Tibial nerve (tissue), 4 donors: ENCODE measurements at regions not wholly inside any gene's neighbourhood (a gene's known extent, or its start where the extent isn't known, plus 50 kb on each side); places are given as distances from the start of the nearest gene placed in this dataset.

Experiments used
- CTCF ChIP-seq, 5 experiments: fragments of 200-600 bp in 3 of 5; fragments of 450-650 bp in 2 of 5; sonication (generic) in 3 of 5; IDR thresholded peaks; one replicate each; pipeline ENCODE4 v1.5.1; 2016 to 2019; ENCODE audit warnings: antibody characterized with exemption in 5 of 5, mild to moderate bottlenecking in 3 of 5, moderate library complexity in 2 of 5
- EP300 ChIP-seq, 2 donors: sonication (generic); formaldehyde crosslinking; IDR thresholded peaks; one replicate each; pipeline ENCODE4 v1.6.1; 2017; ENCODE audit warnings: antibody characterized with exemption in 2 of 2, mild to moderate bottlenecking in 1 of 2
- POLR2A ChIP-seq, 2 donors: fragments of 450-650 bp; IDR thresholded peaks; one replicate each; pipeline ENCODE4 v1.6.1; 2017; ENCODE audit warnings: antibody characterized with exemption in 2 of 2, mild to moderate bottlenecking in 2 of 2, moderate library complexity in 2 of 2

GRCh38 chr20:54872440-54872839, 397.0 kb downstream of the DOK5 start:
- no peak for TF ChIP-seq CTCF (IDR thresholded peaks at IDR 0.05)
- TF ChIP-seq EP300 (IDR thresholded peaks at IDR 0.05) = no peak
- TF ChIP-seq POLR2A (IDR thresholded peaks at IDR 0.05) = no peak
